NCI-H2081 (cell line): ENCODE measurements at regions not wholly inside any gene's neighbourhood (a gene's known extent, or its start where the extent isn't known, plus 50 kb on each side); places are given as distances from the start of the nearest gene placed in this dataset.

Source experiments
- DNase-seq, 2 experiments: peaks; one replicate each; lab custom pipeline; 2025; lab: John Stamatoyannopoulos, UW

DNA sequence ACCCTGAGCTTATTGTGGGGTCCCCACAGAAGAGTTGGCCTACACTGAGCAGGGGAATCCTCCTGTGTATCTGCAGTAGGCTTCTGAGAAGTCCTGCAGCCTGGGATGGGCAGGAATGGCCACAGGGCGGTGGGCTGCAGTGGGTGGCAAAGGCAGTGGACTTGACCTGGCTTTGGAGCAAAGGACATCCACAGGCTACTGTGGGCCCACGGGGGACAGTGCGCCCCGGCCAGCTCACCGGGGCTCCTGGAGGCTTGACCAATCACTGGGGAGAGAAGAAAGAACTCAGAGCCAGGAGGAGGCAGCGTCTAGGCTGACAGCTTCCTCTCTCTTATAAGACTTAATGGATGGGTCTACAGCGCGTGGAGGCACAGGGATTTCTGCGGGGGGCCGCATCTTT is 488.8 kb upstream of the MGMT start:
- DNase-seq: no peak

DNA sequence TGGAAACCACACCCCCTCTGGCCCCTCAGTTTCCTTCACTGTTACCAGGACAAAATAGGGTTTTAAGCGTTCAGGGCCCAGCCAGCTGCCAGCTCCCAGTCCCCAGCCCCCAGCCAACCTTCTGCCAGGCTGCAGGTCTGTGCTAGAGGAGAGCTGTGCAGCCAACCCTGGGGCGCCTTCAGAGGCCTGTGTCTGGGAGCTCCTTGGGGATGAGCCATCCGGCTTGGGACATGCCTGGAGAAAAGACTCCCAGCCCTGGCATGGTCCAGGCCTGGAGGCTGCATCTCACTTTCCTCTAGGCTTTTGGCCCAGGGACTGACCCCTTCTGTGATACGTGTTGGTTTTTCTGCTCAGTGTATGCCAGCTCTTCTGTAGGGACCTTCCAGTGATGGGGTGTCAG is 487.6 kb upstream of the MGMT start:
- DNase-seq: no peak

DNA sequence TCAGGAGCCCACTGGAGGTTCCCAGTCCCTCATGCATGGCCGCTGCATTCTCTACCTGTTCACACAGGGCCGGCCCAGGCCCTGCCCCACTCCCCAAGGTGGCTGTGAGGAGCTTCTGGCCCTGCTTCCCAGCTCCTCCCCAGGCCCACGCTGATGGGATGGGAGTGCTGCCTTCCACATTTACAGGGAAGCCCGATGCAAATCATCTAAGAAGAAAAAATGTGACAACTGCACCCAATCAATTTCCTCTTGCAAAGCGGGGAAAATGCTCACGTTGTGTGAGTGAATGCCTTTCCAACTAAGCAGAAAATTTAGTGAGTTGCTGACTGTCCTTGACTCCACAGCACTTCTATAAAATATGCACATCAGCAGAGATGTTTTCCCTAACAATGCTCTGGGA is 485.8 kb upstream of the MGMT start:
- no peak for DNase-seq

DNA sequence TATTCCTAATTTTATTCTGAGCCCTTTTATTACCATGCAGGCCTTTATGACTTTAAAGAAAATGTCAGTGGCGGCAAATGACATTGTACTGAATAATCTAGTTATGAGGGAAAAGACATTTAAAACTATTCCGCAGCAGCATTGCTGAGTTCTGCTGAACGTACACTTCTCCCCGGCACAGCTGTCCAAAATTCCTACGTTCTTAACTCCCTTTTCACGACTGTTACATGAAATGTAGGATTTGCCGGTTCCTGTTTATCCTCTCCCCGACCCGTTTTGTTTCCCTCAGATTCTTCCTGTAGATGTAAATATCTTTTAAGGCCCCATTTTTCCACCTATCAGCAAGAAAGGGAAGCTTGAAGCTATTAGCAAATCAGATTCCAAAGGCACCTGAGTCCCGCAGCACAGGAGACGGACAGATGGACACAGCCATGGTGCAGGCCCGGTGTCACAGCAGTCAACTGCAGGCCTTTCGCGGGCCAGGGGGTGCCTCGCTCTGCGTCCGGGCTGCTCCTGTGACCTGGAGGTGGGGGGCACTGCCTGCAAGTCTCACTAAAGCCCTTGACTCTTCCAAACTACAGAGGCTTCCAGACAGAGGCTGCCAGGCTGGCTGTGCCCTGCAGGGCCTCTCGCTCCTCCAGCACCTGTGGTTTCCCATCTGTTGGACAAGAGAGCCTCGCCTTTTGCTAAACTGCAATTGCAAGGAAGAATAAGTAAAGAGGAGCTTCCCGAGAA is 485.0 kb upstream of the MGMT start:
- DNase-seq: no peak

DNA sequence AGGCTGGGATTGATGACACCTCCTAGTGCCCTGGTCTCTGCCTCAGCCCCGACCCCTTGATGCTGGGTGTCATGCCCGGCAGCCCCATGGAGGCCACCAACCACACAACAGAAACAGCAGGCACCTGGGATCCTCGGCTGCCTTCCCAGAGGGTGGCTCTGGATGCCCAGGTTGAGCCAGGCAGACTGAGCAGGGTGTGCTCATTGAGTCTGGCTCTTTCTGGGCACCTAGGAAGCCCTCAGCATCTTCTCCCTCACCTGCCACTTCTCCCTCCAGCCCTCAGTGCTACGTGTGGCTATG is 484.5 kb upstream of the MGMT start:
- DNase-seq: no peak

DNA sequence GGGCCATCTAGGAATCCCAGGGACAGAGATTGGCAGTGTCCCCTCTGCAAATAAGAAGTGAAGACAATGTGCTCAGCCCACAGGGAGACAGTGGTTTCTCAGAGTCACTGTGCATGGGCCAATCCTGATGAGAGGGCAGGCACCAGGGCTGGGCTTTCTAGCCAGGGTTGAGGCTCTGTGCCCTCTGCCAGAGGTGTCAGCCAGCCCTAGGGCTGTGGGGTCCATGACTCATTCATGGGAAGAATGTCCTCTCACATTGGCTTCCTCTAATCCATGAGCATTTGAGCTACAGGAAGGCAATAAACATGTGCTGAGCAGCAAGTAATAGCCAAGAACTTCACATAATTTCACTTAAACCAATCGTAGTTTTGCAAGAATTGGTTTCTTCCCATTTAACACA is 482.0 kb upstream of the MGMT start:
- no peak for DNase-seq

DNA sequence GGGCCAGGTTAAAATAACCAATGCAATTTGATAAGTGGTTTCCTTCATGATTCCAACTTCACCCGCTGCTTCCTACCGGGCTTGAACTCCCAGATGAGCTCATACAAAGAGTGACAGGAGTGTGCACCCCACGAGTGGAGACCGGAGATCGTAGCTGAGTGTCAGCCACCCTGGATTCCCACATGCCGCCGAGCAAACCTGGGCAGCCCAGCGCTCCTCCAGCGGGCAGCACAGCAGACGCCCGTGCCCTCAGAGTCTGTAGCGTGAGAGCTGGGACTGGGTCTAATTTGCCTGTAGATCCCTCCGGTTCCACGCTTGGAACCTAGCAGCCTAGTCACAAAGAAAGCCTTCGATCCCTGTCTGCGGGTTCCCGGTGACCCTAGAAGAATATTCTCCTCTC is 476.1 kb upstream of the MGMT start:
- DNase-seq: no peak

DNA sequence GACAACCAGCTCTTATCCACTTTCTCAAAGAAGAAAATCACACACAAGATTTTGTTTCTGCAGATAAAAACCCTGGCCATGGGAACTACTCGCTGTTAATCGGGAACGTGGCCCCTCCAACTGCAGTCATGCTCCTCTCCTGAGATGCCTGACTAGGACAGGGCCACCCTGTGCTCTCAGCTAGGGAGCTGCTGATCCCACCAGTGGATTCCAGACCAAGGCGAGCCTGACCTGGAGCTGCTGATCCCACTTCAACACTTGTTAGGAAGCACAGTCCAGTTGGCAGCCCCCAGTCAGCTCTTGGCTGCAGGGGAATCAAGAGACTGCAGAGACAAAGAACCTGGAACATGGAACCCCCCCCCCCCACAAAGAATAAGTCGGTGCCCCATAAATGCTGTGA is 474.3 kb upstream of the MGMT start:
- DNase-seq: no peak

DNA sequence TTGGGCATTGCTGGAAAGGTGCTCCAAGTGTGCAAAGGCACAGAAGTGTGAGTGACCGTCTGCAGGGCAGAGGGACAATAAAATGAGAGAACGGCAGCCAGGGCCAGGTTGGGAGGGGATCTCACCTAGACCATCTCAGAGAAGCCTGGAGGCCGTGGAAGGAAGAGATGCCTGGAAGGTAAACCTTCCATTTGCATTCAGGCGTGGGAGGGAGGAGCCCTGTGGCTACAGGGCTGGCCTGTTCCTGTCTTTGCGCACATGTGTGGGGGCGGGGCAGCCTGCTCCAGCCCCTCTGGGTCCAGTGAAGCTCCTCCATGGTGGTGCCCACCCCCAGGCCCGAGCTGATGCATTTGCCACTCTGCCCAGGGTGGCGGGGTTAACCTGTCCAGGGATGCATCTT is 473.6 kb upstream of the MGMT start:
- DNase-seq: no peak

DNA sequence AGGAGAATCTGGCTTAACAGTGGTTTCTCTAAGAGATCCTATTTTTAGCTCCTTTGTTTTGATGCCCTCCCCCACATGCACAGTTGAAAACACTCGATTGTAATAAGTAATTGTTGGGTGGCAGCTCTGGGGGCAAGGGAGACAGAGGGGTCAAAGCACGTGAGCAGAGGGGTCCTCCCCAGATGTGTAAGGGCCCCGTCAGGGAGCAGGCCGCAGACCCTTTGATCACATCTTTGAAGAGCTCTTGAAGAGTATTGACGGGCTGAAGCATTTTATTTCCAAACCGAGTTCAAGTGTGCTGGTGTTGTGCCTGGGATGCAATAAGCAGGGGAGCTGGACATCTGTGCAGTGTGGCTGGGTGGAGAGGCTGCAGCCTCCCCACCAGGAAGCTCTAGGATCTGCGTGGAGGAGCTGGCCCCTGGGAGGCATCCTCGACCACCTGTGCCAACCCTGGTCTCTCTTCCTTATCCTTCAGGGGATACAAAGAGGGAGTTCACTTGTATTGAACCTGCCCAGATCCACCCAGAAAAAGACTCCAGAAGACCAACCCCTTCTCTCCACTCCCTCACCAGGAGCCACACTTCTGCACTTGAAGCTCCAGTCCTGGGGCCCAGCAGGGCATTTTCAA is 473.0 kb upstream of the MGMT start:
- no peak for DNase-seq

DNA sequence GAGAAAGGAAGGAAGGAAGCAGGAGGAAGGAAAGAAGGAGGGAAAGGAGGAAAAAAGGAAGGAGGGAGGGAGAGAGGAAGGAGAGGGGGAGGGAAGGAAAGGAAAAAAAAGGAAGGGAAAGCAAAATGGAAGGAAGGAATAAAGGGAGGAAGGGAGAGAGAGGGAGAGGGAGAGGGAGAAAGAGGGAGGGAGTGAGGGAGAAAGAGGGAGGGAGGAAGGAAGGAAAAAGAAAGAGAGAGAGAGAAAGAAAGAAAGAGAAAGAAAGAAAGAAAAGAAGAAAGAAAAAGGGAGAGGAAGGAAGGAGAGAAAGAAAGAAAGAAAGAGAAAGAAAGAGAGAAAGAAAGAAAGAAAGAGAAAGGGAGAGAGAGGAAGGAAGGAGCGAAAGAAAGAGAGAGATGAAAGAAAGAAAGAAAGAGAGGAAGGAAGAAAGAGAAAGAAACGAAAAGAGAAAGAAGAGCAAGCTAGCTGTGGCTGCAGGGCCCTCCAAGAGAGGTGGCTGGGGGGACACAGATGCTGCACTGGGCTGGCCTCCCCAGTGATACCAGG is 472.4 kb upstream of the MGMT start:
- DNase-seq: no peak

DNA sequence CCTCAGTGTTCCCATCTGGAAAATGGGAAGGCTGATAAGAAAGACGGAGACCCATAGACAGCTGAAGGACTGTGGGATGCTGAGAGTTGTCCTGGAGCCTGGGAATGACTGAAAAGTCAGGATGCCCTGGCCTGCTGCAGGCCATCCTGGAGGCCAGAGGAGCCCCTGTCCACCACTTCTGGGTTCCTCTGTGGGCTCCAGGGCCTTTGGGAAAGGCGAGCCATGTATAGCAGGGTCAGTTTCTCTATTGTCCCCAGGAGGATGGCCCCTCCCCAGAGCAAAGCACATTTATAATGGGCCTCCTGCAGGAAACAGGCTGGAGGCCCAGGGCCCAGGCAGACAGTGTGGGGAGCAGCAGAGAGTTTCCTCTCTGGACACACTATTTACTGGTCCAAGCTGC is 471.4 kb upstream of the MGMT start:
- DNase-seq: no peak

DNA sequence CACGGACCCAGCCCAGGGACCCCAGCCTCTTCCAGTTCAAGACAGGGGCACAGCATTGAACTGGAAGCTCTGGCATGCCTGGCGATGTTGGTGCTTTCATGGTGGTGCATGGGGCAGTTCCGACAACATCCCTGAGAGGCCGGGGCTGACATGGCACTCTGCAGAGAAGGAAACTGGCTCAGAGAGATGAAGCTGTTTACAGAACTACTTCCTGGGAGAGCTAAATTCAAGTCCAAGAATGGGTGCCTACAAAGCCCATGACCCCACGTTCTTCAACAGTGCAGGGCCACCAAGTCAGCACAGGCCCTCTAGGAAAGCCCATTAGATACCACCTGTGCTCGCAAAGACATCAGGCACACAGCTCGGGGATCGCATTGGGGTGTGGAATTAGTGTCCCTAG is 470.9 kb upstream of the MGMT start:
- DNase-seq: no peak

DNA sequence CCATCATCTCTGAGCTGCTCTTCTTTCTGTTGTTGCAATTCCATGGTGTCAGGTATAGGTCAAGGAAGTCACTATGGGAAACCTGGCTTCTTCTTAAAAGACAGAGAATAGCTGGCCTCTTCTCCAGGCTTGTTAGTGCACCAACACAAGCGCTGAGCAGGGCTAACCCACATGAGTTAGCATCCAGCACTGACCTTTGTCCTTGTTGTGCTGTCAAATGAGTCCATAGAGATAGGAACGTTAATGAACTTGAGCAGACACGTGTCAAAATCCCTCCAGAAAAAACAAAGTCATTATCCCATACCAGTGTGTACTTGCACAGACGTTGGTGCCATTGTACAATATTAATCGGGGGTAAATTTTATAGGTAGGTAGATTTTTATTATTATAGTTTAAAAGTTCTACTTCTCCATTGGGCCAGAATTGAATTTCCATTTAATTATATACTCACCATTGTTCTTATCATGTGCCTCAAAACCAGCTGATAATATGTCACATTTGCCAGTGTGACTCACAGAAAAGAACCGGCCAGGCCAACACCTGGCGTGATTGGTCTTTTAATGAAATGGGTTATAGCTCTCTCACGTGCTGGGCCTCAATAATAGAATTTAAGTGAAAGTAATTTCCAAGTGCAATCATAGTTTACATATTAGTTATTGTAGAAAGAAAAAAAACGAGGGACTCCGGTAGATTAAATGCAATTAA is 468.8 kb upstream of the MGMT start:
- no peak for DNase-seq

DNA sequence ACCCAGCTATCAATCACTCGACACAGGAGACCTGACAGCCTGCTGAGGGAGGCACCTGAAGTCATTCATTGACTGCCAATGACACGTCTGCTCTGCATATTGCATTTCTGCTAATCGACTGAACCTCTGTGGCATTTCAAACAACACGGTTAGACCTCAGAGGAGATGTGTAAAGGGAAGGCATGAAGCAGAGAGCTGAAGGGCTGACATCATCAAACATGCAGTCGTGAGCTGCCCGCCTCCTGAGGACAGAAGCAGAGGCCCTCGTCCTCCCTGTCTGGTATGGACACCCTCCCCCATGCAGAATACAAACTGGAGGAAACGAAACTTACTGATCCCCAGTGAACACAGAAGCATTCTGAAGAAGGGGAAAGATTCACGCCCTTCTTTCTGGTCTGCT is 462.6 kb upstream of the MGMT start:
- no peak for DNase-seq

DNA sequence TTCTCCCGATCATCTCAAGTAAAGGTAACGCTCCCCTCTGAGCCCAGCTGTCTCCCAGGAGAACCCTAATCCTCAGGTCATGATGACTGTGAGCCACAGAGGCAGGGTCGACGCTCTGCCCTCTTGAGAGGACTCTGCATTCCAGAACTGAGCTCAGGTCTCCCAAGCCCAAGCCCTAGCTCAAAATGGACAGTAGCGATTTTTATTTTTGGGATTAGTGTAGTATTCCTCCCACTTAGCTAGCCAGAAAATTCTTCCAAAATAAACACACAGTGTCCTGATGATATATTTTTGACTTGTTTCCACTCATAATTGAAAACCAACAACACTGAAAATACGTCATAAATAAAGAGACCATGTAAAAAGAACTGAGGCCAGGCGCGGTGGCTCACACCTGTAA is 462.0 kb upstream of the MGMT start:
- no peak for DNase-seq

DNA sequence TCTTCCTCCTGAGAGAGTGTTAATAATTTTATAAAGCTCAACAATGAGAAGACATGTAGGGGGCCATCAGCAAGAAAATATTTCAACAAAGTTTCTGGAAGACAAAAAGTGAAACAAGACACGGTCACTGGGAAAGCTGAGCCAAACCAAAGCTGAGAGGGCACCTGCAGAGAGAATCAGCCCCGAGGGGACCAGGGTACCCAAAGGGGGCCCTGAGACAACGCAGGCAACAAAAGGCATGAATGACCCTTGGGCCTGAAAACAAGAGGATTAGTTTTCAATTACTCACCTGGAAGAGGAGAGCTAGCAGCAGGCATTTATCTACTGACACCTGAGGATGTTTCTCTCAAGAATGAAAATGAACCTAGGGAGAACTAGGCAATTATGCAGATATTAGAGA is 461.2 kb upstream of the MGMT start:
- no peak for DNase-seq

DNA sequence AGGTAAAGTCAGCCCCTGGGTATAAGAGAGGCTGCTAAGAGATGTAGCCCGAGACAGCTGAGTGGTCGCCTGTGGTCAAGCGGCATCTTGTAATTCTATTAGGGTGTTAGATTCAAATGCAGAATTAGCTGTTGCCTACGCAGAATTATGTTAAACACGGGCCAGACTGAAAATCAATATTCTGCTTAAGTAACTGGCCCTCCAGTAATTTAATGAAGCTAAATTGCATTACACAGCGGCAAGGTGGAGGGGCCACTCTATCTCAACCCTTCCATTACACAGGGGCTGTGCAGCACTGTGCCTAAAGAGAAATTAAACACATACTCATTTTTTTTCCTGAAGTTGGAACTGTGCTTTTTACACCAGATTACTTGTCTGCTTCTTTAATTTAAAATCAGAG is 448.5 kb upstream of the MGMT start:
- DNase-seq: no peak

DNA sequence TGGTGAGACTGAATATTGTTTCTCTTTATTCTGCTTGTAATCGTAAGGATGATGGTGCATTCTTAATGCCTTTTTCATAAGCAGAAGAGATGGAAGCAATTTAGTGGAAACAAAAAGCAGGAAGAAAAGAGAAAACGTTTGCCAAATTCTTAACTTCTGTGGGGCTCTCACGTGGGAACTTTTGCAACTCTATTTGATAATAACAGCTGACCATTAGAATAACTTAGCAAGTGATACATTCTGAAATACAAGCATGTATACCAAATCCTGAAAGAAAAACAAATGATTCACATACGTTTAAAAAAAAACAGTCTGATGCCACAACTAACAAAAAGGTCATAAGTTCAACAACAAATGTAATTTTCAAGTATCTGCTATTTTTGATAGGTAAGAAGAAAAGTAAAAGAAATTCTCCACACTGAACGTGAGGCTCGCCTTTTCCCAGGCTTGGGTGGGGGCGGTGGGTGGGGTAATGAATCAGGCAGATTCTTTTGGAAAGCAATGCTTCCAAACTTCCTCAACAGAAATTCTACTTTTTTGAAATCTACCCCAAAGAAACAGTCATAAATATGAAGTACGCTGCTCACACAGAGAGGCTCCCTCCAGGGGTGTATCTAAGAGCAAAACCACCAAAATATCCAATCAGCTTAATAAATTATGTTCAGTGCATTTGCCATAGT is 446.2 kb upstream of the MGMT start:
- no peak for DNase-seq

DNA sequence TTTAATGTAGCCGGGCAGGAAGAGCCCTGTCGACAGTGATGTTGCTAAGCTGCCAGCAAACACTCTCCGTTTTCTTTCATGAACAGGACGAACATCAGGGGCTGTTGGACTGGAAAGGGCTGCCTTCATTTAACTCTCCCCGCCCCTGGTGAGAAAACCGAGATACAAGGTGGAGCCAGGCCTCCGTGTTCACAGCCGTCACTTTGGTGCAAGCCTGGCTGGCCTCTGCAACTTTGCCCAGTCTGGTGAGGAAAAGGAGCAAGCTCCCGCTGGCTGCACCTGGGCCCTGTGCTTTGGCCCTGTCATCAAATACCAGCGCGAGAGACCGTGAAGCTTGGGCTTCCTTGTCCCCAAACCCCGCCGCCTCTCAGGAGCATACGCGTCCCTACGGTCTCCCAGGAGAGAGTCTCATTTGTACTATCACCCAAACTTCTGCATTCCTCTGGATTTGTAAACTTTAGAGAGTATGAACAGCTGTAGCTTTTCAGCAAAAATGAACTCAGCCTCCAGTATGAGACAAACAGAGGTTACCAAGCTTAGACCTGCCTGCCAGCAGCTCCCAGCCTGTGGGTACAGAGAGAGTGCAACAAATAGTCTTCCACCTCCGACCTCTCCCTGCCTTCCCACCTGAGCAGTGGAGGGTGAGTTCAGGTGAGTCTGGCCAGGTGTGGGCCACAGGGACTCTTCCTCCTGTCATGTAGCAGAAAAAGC is 445.3 kb upstream of the MGMT start:
- no peak for DNase-seq

DNA sequence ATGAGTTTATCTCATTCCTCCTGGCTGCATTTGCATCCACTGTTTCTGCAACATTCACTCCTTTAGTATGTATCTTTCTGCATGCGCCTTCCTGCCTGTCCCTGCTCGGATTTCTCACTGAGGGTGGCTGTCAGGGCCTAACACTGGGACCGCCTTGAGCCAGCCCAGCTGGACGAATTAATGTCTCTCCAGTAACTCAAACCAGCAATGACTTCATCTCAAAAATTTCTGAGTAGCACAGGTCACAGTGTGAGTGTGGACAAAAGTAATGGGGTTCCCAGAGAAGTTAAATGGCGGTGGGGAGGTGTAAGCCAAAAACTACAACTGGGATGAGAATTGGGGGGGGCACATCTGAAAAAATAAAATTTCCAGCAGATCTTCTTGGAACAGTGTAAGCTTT is 444.0 kb upstream of the MGMT start:
- no peak for DNase-seq

DNA sequence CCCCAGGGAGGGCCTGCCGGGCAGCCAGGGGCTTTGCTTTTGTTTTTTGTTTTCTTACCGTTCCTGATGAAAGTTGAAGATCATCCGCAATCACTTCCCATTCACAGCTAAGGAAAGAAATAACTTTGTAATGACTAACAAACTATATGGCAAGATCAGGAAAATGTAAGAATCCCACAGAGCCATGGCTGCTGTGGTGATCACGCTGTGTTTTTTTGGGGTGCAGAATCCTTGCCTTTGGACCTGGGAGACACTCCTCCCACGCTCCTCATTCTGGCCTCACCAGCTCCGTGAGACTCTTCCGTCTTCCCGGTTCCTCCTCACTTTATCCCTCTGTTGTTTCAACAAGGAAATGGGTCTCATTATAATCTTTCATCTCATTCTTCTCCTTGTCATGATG is 443.0 kb upstream of the MGMT start:
- DNase-seq: no peak
